GM13976 (cell line): ENCODE measurements at regions not wholly inside any gene's neighbourhood (a gene's known extent, or its start where the extent isn't known, plus 50 kb on each side); places are given as distances from the start of the nearest gene placed in this dataset.
"Not testable (repeated sequence)": the region's sequence is repeated elsewhere in the genome, so short reads cannot be mapped to it uniquely, and the experiment has no call there.

Experiments
- DNase-seq: peaks from one replicate; pipeline ENCODE4 v3.0.0; 2012; ENCODE audit warnings: low spot score
- CTCF ChIP-seq: IDR thresholded peaks from 2 replicates; pipeline ENCODE4 v1.5.1; 2012; ENCODE audit warnings: borderline replicate concordance, mild to moderate bottlenecking; ENCODE audit not compliant: insufficient read depth; ENCODE audit errors: extremely low read depth, missing control alignments, control extremely low read depth
- in situ Hi-C: fragments of 300-500 bp; cut with MboI; formaldehyde crosslinking; loops from one replicate; pipeline ENCODE4 v1.12.0; 2022; ENCODE audit warnings: low sequenced_read_pairs, mixed read lengths, inconsistent platforms; ENCODE audit not compliant: unreplicated experiment

- TF ChIP-seq CTCF, result no peak
- in situ Hi-C loops, result no loop called here
- no peak for DNase-seq
Observed at GRCh38 chr11:123349382-123349781, 80.7 kb upstream of the GRAMD1B start.

- DNase-seq, result no peak
- in situ Hi-C loops, result no loop called here
- no peak for TF ChIP-seq CTCF
Observed at GRCh38 chr11:123344790-123345357, 85.2 kb upstream of the GRAMD1B start.

GRCh38 chr11:123344188-123344587 is 85.9 kb upstream of the GRAMD1B start:
- in situ Hi-C loops, DNase-seq: not testable (repeated sequence)

- in situ Hi-C loops, result no loop called here
- TF ChIP-seq CTCF, result no peak
- DNase-seq, result no peak
Observed at GRCh38 chr11:123338997-123339752, 90.9 kb upstream of the GRAMD1B start.

GRCh38 chr11:123338266-123338800 is 91.7 kb upstream of the GRAMD1B start:
- in situ Hi-C loops, result no loop called here
- DNase-seq, result no peak
- TF ChIP-seq CTCF, result no peak

GRCh38 chr11:123334925-123335324 is 95.1 kb upstream of the GRAMD1B start:
- TF ChIP-seq CTCF, result no peak
- in situ Hi-C loops, result no loop called here

GRCh38 chr11:123332577-123332976 is 97.5 kb upstream of the GRAMD1B start:
- in situ Hi-C loops, DNase-seq: not testable (repeated sequence)

More at GRCh38 chr11:123334925-123335324, 95.1 kb upstream of the GRAMD1B start:
- DNase-seq, result no peak
